GM12891 (cell line): ENCODE measurements at regions not wholly inside any gene's neighbourhood (a gene's known extent, or its start where the extent isn't known, plus 50 kb on each side); places are given as distances from the start of the nearest gene placed in this dataset.

Experiments used
- POLR2A ChIP-seq: IDR thresholded peaks from 2 replicates; pipeline ENCODE4 v1.6.1; 2011; ENCODE audit warnings: low read depth, low read length, control low read depth
- SPI1 ChIP-seq: IDR thresholded peaks from 2 replicates; pipeline ENCODE4 v1.6.1; 2011; ENCODE audit warnings: low read depth, low read length, control low read depth
- TAF1 ChIP-seq: IDR thresholded peaks from 2 replicates; pipeline ENCODE4 v1.6.1; 2011; ENCODE audit warnings: low read depth, low read length, control low read depth

DNA sequence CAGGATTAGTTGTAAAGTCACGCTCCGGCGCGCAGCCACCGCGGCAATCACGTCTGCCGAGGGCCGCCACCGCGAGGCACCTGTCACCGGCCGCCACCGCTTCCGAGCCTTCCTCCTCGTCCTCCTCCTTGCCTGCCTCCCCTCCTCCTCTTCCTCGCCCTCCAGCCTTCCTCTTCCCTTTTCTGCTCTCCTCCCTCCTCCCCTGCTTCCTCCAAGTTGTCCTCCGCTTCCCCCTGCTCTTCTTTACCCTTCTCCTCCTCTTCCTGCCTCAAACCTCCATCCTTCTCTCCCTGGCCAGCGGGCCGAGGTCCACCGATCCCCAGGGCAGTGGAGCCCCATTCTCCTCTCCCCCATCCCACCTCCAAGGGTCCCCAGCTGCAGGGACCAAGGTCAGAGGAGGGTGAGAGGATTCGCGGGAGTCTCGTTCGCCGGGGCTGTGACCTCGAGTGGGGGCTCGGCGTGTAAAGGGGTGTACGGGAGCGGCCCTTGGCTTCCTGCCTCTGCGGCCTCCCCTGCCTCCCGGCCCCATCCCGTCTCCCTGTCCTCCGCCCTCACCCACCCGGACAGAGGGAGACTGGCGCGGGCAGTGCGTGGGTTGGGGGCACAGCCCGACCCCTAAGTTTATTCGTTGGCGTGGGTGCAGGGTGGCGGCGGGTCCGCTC, 89.5 kb upstream of the PAX2 start:
- TF ChIP-seq POLR2A (no peak), SPI1 (no peak), TAF1 (no peak)
